SJSA1 (cell line): ENCODE measurements at regions not wholly inside any gene's neighbourhood (a gene's known extent, or its start where the extent isn't known, plus 50 kb on each side); places are given as distances from the start of the nearest gene placed in this dataset.

Experiments
- DNase-seq, 2 experiments: peaks; one replicate each; pipeline ENCODE4 v3.0.0-alpha.2; 2015 to 2020; ENCODE audit warnings: low spot score in 2 of 2, low read depth in 1 of 2
- H3K27ac ChIP-seq: fragments of 250-450 bp; sonication (Bioruptor Pico); 2 replicates; pipeline ENCODE4 v1.5.1; 2020; ENCODE audit warnings: mild to moderate bottlenecking, moderate library complexity
- H3K27me3 ChIP-seq: fragments of 250-450 bp; sonication (Bioruptor Pico); replicated peaks from 2 replicates; pipeline ENCODE4 v1.5.1; 2020; ENCODE audit warnings: mild to moderate bottlenecking, moderate library complexity
- H3K36me3 ChIP-seq: fragments of 250-450 bp; sonication (Bioruptor Pico); 2 replicates; pipeline ENCODE4 v1.5.1; 2020; ENCODE audit warnings: mild to moderate bottlenecking
- H3K4me1 ChIP-seq: fragments of 250-450 bp; sonication (Bioruptor Pico); replicated peaks from 2 replicates; pipeline ENCODE4 v1.6.1; 2021; ENCODE audit warnings: mild to moderate bottlenecking
- H3K4me3 ChIP-seq: fragments of 250-450 bp; sonication (Bioruptor Pico); 2 replicates; pipeline ENCODE4 v1.5.1; 2020; ENCODE audit warnings: mild to moderate bottlenecking
- H3K9me3 ChIP-seq: fragments of 250-450 bp; sonication (Bioruptor Pico); replicated peaks from 2 replicates; pipeline ENCODE4 v1.5.1; 2020; ENCODE audit warnings: mild to moderate bottlenecking

- H3K4me1 ChIP-seq: peaks cover 13% of the 10 kb centered on the region
These were observed 484.0 kb upstream of the CITED2 start for GRCh38 chr6:139858429-139858828.

GRCh38 chr6:139857143-139857542, 482.7 kb upstream of the CITED2 start:
- Histone ChIP-seq H3K27ac (no peak overlapping the region), H3K4me3 (no peak overlapping the region), H3K27me3 (no peaks in the 10 kb centered on the region), H3K9me3 (0 out of 2 replicates have a peak, but pooled peaks cover 4% of the 10 kb centered on the region), H3K4me1 (peaks cover 21% of the 10 kb centered on the region), H3K36me3 (no peaks in the 10 kb centered on the region)
- no peak for DNase-seq

More at GRCh38 chr6:139858429-139858828, 484.0 kb upstream of the CITED2 start:
- no peaks in the 10 kb centered on the region for H3K36me3 ChIP-seq
- H3K4me3 ChIP-seq: no peak overlapping the region
- no peak for DNase-seq
- H3K27ac ChIP-seq: no peak overlapping the region
- no peaks in the 10 kb centered on the region for H3K27me3 ChIP-seq
- 0 out of 2 replicates have a peak, but pooled peaks cover 4% of the 10 kb centered on the region for H3K9me3 ChIP-seq

GRCh38 chr6:139856562-139856961, 482.1 kb upstream of the CITED2 start:
- H3K4me1 ChIP-seq: peaks cover 22% of the 10 kb centered on the region
- no peaks in the 10 kb centered on the region for H3K27me3 ChIP-seq
- no peak overlapping the region for H3K4me3 ChIP-seq
- H3K27ac ChIP-seq: no peak overlapping the region
- DNase-seq: no peak
- 0 out of 2 replicates have a peak, but pooled peaks cover 4% of the 10 kb centered on the region for H3K9me3 ChIP-seq
- H3K36me3 ChIP-seq: no peaks in the 10 kb centered on the region

GRCh38 chr6:139855671-139856311, 481.3 kb upstream of the CITED2 start:
- no peaks in the 10 kb centered on the region for H3K36me3 ChIP-seq
- peaks cover 22% of the 10 kb centered on the region for H3K4me1 ChIP-seq
- no peaks in the 10 kb centered on the region for H3K27me3 ChIP-seq
- no peak overlapping the region for H3K4me3 ChIP-seq
- no peaks in the 10 kb centered on the region for H3K9me3 ChIP-seq
- H3K27ac ChIP-seq: no peak overlapping the region
- DNase-seq: peak in 1 of 2 experiments; percentile 38

DNA sequence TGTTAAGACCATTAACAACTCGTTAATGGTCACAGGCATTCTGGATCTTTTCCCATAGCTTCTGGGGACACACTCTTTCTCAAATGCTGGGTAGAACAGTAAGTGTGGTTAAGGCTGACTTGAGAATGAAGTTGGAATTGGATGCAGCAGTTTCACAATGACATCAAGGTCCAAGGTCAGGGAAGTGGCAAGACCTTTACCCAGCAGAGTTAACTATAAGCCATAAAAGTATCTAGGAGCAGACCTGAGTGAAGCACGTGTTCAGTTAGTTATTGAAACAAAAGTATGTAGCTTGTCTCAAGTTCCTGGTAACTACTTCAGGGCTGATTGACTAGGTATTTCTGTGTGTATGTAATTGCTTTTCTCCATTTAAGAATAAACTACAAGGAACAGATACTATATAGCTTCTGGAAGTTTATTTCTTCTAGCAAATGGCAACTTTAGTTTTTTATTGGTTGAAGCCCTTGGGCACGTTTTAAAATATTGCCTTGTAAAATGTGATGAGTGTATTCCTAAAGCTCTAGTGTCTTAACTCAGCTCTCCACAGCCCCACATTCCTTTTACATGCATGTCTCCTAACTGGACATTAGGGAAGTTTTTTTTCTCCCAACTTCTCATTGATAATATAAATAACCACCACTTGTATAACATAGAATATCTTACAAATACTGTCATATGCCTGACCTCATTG, 479.0 kb upstream of the CITED2 start:
- Histone ChIP-seq H3K9me3 (no peaks in the 10 kb centered on the region), H3K27ac (no peak overlapping the region), H3K27me3 (no peaks in the 10 kb centered on the region), H3K4me3 (no peak overlapping the region), H3K36me3 (no peaks in the 10 kb centered on the region), H3K4me1 (peaks cover 22% of the 10 kb centered on the region)
- DNase-seq: no peak

GRCh38 chr6:139852488-139853140, 478.2 kb upstream of the CITED2 start:
- H3K4me3 ChIP-seq: no peak overlapping the region
- peaks cover 22% of the 10 kb centered on the region for H3K4me1 ChIP-seq
- no peaks in the 10 kb centered on the region for H3K9me3 ChIP-seq
- no peaks in the 10 kb centered on the region for H3K36me3 ChIP-seq
- H3K27ac ChIP-seq: no peak overlapping the region
- DNase-seq: no peak
- no peaks in the 10 kb centered on the region for H3K27me3 ChIP-seq

GRCh38 chr6:139852067-139852466, 477.6 kb upstream of the CITED2 start:
- Histone ChIP-seq H3K27ac (no peak overlapping the region), H3K36me3 (no peaks in the 10 kb centered on the region), H3K9me3 (no peaks in the 10 kb centered on the region), H3K4me1 (peaks cover 22% of the 10 kb centered on the region), H3K4me3 (no peak overlapping the region), H3K27me3 (no peaks in the 10 kb centered on the region)
- no peak for DNase-seq

DNA sequence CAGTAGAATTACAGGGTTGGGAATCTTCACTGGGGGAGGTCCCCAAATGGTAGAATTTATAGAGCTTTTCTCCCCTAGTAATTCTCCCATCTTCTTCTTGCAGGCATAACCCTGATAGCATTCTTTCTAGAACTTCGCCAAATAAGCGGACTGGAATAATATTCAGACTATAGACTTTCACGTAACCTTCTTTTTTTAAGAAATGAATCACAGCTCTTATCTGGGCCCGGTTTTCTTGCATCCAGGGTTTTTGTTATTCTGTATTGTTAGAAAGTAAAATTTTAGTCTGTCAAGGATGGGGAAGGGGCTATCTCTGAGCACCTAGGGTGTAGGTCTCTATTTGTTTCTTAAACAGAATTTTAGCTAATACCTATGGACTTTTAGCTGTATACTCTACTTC, 476.8 kb upstream of the CITED2 start:
- H3K4me1 ChIP-seq: peaks cover 17% of the 10 kb centered on the region
- H3K27ac ChIP-seq: no peak overlapping the region
- DNase-seq: no peak
- H3K4me3 ChIP-seq: no peak overlapping the region
- H3K36me3 ChIP-seq: no peaks in the 10 kb centered on the region
- H3K9me3 ChIP-seq: no peaks in the 10 kb centered on the region
- no peaks in the 10 kb centered on the region for H3K27me3 ChIP-seq

GRCh38 chr6:139850512-139850911, 476.1 kb upstream of the CITED2 start:
- Histone ChIP-seq H3K9me3 (no peaks in the 10 kb centered on the region), H3K27me3 (no peaks in the 10 kb centered on the region), H3K4me3 (no peak overlapping the region), H3K27ac (no peak overlapping the region), H3K4me1 (peaks cover 10% of the 10 kb centered on the region), H3K36me3 (no peaks in the 10 kb centered on the region)
- no peak for DNase-seq

- H3K4me1 ChIP-seq: peaks cover 5% of the 10 kb centered on the region
- no peak for DNase-seq
- no peaks in the 10 kb centered on the region for H3K36me3 ChIP-seq
- no peaks in the 10 kb centered on the region for H3K27me3 ChIP-seq
- H3K9me3 ChIP-seq: peaks cover 3% of the 10 kb centered on the region; the same call in 1 of the 2 replicates
- H3K4me3 ChIP-seq: no peak overlapping the region
- H3K27ac ChIP-seq: no peak overlapping the region
These were observed 473.0 kb upstream of the CITED2 start for GRCh38 chr6:139847457-139847813.

DNA sequence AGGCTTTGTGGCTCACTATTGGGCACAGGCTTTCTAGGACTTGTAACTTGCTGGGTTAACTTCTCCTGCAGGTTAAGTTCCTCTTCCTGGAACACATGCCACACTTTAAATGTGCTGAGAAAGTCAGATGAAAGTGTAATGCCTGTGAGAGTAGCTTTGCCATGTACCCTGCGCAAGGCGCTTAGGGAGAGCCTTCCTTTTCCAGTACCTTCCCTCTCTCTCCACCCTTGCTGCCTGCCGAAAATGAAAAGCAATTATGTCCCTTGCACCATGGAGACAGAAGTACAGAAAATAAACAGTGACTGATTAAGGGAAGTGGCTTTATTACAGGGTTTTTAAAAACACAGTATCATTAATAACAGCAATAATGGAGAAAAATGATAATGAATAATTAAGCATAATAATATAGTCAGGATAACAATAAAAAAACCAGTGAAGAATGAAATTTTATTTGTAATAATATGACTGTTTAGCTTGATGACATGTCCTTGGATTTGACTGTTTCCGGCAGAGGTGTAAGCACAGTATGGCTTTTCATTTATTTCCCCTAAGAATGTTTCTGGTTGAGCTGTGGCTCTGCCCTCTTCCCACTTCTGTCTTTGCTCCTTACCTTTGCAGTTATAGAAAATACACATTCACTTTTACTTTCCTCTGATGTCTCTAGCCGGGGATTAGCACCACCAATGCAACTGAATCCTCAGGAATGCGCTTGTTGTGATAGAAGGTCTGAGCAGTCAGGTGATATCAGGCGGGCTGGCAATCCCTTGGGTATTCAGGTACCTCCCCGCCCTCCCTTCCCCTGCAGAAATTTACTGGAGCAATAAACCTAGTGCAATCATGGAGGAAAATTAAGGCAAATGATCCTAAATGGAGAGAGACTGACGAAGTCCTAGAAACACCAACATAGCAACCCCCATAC, 472.3 kb upstream of the CITED2 start:
- Histone ChIP-seq H3K27ac (no peak overlapping the region), H3K4me3 (no peak overlapping the region), H3K36me3 (no peaks in the 10 kb centered on the region), H3K9me3 (peaks cover 3% of the 10 kb centered on the region; the same call in 1 of the 2 replicates), H3K4me1 (no peaks in the 10 kb centered on the region), H3K27me3 (no peaks in the 10 kb centered on the region)
- DNase-seq: no peak

DNA sequence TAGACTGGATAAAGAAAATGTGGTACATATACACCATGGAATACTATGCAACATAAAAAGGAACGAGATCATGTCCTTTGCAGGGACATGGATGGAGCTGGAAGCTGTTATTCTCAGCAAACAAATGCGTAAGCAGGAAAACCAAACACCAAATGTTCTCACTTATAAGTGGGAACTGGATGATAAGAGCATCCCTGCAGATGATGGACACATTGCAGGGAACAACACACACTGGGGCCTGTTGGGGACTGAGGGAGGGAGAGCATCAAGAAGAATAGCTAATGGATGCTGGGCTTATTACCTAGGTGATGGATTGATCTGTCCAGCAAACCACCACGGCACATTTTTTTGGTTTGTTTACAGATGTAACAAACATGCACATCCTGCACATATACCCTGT, 470.5 kb upstream of the CITED2 start:
- Histone ChIP-seq H3K4me3 (no peak overlapping the region), H3K4me1 (no peaks in the 10 kb centered on the region), H3K27ac (no peak overlapping the region), H3K9me3 (peaks cover 3% of the 10 kb centered on the region; the same call in 1 of the 2 replicates), H3K27me3 (no peaks in the 10 kb centered on the region), H3K36me3 (no peaks in the 10 kb centered on the region)
- DNase-seq: no peak

- peaks cover 3% of the 10 kb centered on the region; the same call in 1 of the 2 replicates for H3K9me3 ChIP-seq
- no peak for DNase-seq
- no peak overlapping the region for H3K4me3 ChIP-seq
- no peaks in the 10 kb centered on the region for H3K4me1 ChIP-seq
- H3K27me3 ChIP-seq: no peaks in the 10 kb centered on the region
- H3K27ac ChIP-seq: no peak overlapping the region
- H3K36me3 ChIP-seq: no peaks in the 10 kb centered on the region
These were observed 467.4 kb upstream of the CITED2 start for GRCh38 chr6:139841794-139842215.
